ENCODE measurements at regions not wholly inside any gene's neighbourhood (a gene's known extent, or its start where the extent isn't known, plus 50 kb on each side); places are given as distances from the start of the nearest gene placed in this dataset.

DNA sequence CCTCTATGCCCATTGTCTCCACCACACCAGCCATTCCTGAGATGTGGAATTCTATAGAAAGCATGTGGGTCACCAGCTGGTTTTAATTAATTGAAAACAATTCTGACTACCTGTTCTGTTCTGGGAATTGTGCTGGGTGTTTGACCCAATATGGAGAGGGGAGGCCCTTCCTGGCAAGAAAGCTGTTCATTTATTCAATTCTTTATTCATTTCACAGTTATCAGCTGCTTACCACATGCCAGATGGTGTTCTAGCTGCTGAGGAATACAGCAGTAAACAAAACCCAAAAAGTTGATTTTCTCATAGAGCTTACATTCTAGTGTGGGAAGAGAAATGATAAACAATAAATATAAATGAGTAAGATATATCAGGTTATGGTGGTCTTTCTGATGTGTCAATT is 296.1 kb upstream of the RASGRP1 start:
- Histone ChIP-seq H3K4me3 (ENCODE audit: low read length) (no peak overlapping the region), H3K27ac (ENCODE audit: low read length) (no peak overlapping the region), H3K9me3 (ENCODE audit: low read length) (no peaks in the 10 kb centered on the region), H3F3A (ENCODE audit: insufficient read depth, low read length, poor library complexity, severe bottlenecking) (no peaks in the 10 kb centered on the region), H2AFZ (ENCODE audit: low read depth, low read length) (no peak overlapping the region), H3K79me2 (replicated peaks; ENCODE audit: insufficient read depth, low read length) (no peaks in the 10 kb centered on the region), H3K36me3 (ENCODE audit: insufficient read depth, low read length) (no peaks in the 10 kb centered on the region), H3K4me2 (ENCODE audit: low read length) (no peak overlapping the region), H3K9ac (ENCODE audit: low read length) (no peak overlapping the region), H3K27me3 (ENCODE audit: insufficient read depth, low read depth, low read length) (no peaks in the 10 kb centered on the region), H4K20me1 (ENCODE audit: insufficient read depth) (no peaks in the 10 kb centered on the region), H3K9me2 (ENCODE audit: insufficient read depth, low read length) (no peaks in the 10 kb centered on the region)
- TF ChIP-seq SMC3 (conservative IDR thresholded peaks at IDR 0.05; ENCODE audit: poor library complexity): no peak
- no peak for TF ChIP-seq MXI1 (conservative IDR thresholded peaks at IDR 0.05; ENCODE audit: poor library complexity, severe bottlenecking)
- no peak for TF ChIP-seq CTCF (IDR thresholded peaks at IDR 0.05; ENCODE audit: poor library complexity, severe bottlenecking)
- no peak for TF ChIP-seq EP300 (conservative IDR thresholded peaks at IDR 0.05; ENCODE audit: poor library complexity, severe bottlenecking)

GRCh38 chr15:38861108-38861507 is 296.5 kb upstream of the RASGRP1 start:
- Histone ChIP-seq H3K9me2 (ENCODE audit: insufficient read depth, low read length) (no peaks in the 10 kb centered on the region), H3K36me3 (ENCODE audit: insufficient read depth, low read length) (no peaks in the 10 kb centered on the region), H3K4me3 (ENCODE audit: low read length) (no peak overlapping the region), H3K9me3 (ENCODE audit: low read length) (no peaks in the 10 kb centered on the region), H2AFZ (ENCODE audit: low read depth, low read length) (no peak overlapping the region), H3K27me3 (ENCODE audit: insufficient read depth, low read depth, low read length) (no peaks in the 10 kb centered on the region), H3F3A (ENCODE audit: insufficient read depth, low read length, poor library complexity, severe bottlenecking) (no peaks in the 10 kb centered on the region), H3K4me2 (ENCODE audit: low read length) (no peak overlapping the region), H3K9ac (ENCODE audit: low read length) (no peak overlapping the region), H4K20me1 (ENCODE audit: insufficient read depth) (no peaks in the 10 kb centered on the region), H3K27ac (ENCODE audit: low read length) (no peak overlapping the region), H3K79me2 (replicated peaks; ENCODE audit: insufficient read depth, low read length) (no peaks in the 10 kb centered on the region)
- no peak for TF ChIP-seq RAD21 (conservative IDR thresholded peaks at IDR 0.05)

- H3K36me3 ChIP-seq (ENCODE audit: insufficient read depth, low read length): no peaks in the 10 kb centered on the region
- H3K4me3 ChIP-seq (ENCODE audit: low read length): no peak overlapping the region
- H3K79me2 ChIP-seq (replicated peaks; ENCODE audit: insufficient read depth, low read length): no peaks in the 10 kb centered on the region
- H3K9me2 ChIP-seq (ENCODE audit: insufficient read depth, low read length): no peaks in the 10 kb centered on the region
- H3K9ac ChIP-seq (ENCODE audit: low read length): no peak overlapping the region
- no peaks in the 10 kb centered on the region for H3K9me3 ChIP-seq (ENCODE audit: low read length)
- H2AFZ ChIP-seq (ENCODE audit: low read depth, low read length): no peak overlapping the region
- H4K20me1 ChIP-seq (ENCODE audit: insufficient read depth): no peaks in the 10 kb centered on the region
- no peak overlapping the region for H3K4me2 ChIP-seq (ENCODE audit: low read length)
- no peak overlapping the region for H3K27ac ChIP-seq (ENCODE audit: low read length)
- no peaks in the 10 kb centered on the region for H3F3A ChIP-seq (ENCODE audit: insufficient read depth, low read length, poor library complexity, severe bottlenecking)
- no peaks in the 10 kb centered on the region for H3K27me3 ChIP-seq (ENCODE audit: insufficient read depth, low read depth, low read length)
- TF ChIP-seq RAD21 (conservative IDR thresholded peaks at IDR 0.05) (no peak), SMC3 (conservative IDR thresholded peaks at IDR 0.05; ENCODE audit: poor library complexity) (no peak), EZH2 (IDR thresholded peaks at IDR 0.05; ENCODE audit: borderline replicate concordance, insufficient read depth, low read length, poor library complexity, severe bottlenecking) (no peak), CTCF (IDR thresholded peaks at IDR 0.05; ENCODE audit: poor library complexity, severe bottlenecking) (no peak), POLR2AphosphoS5 (IDR thresholded peaks at IDR 0.05) (no peak), MXI1 (conservative IDR thresholded peaks at IDR 0.05; ENCODE audit: poor library complexity, severe bottlenecking) (no peak), REST (IDR thresholded peaks at IDR 0.05; ENCODE audit: borderline replicate concordance) (no peak), EP300 (conservative IDR thresholded peaks at IDR 0.05; ENCODE audit: poor library complexity, severe bottlenecking) (no peak), TAF1 (IDR thresholded peaks at IDR 0.05; ENCODE audit: low read depth) (no peak)
These were observed 297.5 kb upstream of the RASGRP1 start for GRCh38 chr15:38862099-38862498.
